Neural cell (in vitro differentiated cells): ENCODE measurements at regions not wholly inside any gene's neighbourhood (a gene's known extent, or its start where the extent isn't known, plus 50 kb on each side); places are given as distances from the start of the nearest gene placed in this dataset.

Experiments used
- EZH2 ChIP-seq: fragments of 200-600, 300-800 bp; shearing (Covaris generic), sonication (generic); IDR thresholded peaks from 2 replicates; pipeline ENCODE4 v1.6.1; 2014; ENCODE audit warnings: antibody characterized with exemption, low read length, borderline replicate concordance, mild to moderate bottlenecking; ENCODE audit not compliant: insufficient read depth, poor library complexity, severe bottlenecking
- MXI1 ChIP-seq: fragments of 450-650 bp; conservative IDR thresholded peaks from 2 replicates; pipeline ENCODE4 v1.6.1; 2014; ENCODE audit warnings: antibody characterized with exemption, mild to moderate bottlenecking; ENCODE audit not compliant: poor library complexity, severe bottlenecking
- POLR2AphosphoS5 ChIP-seq: IDR thresholded peaks from 2 replicates; pipeline ENCODE4 v1.6.1; 2012
- RAD21 ChIP-seq: fragments of 450-650 bp; conservative IDR thresholded peaks from 2 replicates; pipeline ENCODE4 v1.6.1; 2014; ENCODE audit warnings: antibody characterized with exemption, mild to moderate bottlenecking, moderate library complexity
- TAF1 ChIP-seq: IDR thresholded peaks from 2 replicates; pipeline ENCODE4 v1.6.1; 2012; ENCODE audit warnings: low read depth
- TF ChIP-seq, protein P1 (sequence below): fragments of 450-650 bp; IDR thresholded peaks from 2 replicates; pipeline ENCODE4 v1.5.1; 2014; ENCODE audit warnings: antibody characterized with exemption, mild to moderate bottlenecking, moderate library complexity; ENCODE audit not compliant: poor library complexity, severe bottlenecking
- TF ChIP-seq, protein P2 (sequence below): IDR thresholded peaks from 2 replicates; pipeline ENCODE4 v1.6.1; 2012; ENCODE audit warnings: borderline replicate concordance

DNA sequence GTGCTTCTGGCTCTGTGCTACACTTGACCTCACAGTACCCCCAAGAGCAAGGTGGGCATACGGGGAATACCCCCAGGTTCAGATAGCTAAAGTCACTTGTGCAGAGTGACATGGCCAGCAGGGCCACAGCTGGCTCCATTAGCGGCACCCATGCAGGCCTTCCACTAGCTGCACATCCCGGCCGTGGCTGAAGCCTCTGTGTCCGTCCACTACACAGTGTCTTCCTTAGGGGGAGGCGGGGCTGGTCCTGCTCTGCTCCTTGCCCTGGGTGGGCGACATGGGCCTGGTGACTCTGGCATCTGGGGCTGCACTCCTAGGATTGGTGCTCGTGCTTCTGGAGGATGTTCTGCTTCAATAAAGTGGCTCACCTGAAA is 169.1 kb upstream of the IQSEC1 start:
- TF ChIP-seq, protein P1, sequence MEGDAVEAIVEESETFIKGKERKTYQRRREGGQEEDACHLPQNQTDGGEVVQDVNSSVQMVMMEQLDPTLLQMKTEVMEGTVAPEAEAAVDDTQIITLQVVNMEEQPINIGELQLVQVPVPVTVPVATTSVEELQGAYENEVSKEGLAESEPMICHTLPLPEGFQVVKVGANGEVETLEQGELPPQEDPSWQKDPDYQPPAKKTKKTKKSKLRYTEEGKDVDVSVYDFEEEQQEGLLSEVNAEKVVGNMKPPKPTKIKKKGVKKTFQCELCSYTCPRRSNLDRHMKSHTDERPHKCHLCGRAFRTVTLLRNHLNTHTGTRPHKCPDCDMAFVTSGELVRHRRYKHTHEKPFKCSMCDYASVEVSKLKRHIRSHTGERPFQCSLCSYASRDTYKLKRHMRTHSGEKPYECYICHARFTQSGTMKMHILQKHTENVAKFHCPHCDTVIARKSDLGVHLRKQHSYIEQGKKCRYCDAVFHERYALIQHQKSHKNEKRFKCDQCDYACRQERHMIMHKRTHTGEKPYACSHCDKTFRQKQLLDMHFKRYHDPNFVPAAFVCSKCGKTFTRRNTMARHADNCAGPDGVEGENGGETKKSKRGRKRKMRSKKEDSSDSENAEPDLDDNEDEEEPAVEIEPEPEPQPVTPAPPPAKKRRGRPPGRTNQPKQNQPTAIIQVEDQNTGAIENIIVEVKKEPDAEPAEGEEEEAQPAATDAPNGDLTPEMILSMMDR = no peak
- TF ChIP-seq EZH2 (no peak), TAF1 (no peak), RAD21 (no peak), POLR2AphosphoS5 (no peak), MXI1 (no peak)
- TF ChIP-seq, protein P2, sequence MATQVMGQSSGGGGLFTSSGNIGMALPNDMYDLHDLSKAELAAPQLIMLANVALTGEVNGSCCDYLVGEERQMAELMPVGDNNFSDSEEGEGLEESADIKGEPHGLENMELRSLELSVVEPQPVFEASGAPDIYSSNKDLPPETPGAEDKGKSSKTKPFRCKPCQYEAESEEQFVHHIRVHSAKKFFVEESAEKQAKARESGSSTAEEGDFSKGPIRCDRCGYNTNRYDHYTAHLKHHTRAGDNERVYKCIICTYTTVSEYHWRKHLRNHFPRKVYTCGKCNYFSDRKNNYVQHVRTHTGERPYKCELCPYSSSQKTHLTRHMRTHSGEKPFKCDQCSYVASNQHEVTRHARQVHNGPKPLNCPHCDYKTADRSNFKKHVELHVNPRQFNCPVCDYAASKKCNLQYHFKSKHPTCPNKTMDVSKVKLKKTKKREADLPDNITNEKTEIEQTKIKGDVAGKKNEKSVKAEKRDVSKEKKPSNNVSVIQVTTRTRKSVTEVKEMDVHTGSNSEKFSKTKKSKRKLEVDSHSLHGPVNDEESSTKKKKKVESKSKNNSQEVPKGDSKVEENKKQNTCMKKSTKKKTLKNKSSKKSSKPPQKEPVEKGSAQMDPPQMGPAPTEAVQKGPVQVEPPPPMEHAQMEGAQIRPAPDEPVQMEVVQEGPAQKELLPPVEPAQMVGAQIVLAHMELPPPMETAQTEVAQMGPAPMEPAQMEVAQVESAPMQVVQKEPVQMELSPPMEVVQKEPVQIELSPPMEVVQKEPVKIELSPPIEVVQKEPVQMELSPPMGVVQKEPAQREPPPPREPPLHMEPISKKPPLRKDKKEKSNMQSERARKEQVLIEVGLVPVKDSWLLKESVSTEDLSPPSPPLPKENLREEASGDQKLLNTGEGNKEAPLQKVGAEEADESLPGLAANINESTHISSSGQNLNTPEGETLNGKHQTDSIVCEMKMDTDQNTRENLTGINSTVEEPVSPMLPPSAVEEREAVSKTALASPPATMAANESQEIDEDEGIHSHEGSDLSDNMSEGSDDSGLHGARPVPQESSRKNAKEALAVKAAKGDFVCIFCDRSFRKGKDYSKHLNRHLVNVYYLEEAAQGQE = no peak
